ENCODE measurements at regions not wholly inside any gene's neighbourhood (a gene's known extent, or its start where the extent isn't known, plus 50 kb on each side); places are given as distances from the start of the nearest gene placed in this dataset.

DNA sequence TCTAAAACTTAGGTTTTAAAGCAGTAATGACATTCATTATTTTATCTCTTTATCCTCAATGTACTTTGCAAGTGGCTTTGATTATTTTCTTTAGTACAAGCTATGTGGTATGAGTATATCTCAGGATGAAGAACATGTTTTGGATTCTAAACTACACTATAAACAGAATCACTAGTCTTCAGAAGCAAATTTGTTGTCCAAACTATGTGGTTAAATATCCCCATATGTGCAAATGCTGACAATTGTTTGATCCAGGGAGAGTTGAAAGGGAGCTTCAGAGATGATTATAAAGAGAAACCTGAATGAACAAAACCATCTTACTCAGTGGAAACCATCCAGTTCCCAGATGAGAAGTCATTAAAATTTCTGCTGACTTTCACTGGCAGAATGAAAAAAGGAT is 179.3 kb downstream of the MDFIC start:
- no peaks in the 10 kb centered on the region for H3K9me3 ChIP-seq (replicated peaks; ENCODE audit: control insufficient read depth, insufficient read depth, low read length)
- no peaks in the 10 kb centered on the region for H3K36me3 ChIP-seq (ENCODE audit: control insufficient read depth in 2 of 2, extremely low read depth in 1 of 2, insufficient read depth in 2 of 2, low read length in 2 of 2)
- H3K4me3 ChIP-seq (replicated peaks in 1 of 3; ENCODE audit: insufficient read depth in 1 of 3, low read depth in 1 of 3, low read length in 3 of 3): no peak overlapping the region
- no peak overlapping the region for H3K4me2 ChIP-seq (ENCODE audit: insufficient read depth, low read length)
- DNase-seq (ENCODE audit: low read depth, low spot score) (no peak), FAIRE-seq (no peak)
- BruUV-seq (replicated peaks): no TSS peak
- TF ChIP-seq CTCF (IDR thresholded peaks at IDR 0.05; ENCODE audit: extremely low read depth in 1 of 2, insufficient read depth in 1 of 2, low read depth in 1 of 2, low read length in 2 of 2) (no peak), JUN (IDR thresholded peaks at IDR 0.05; ENCODE audit: borderline replicate concordance, insufficient read depth, insufficient read length, low read depth) (no peak), MYC (IDR thresholded peaks at IDR 0.05; ENCODE audit: low read depth, low read length) (no peak), EZH2 (IDR thresholded peaks at IDR 0.05; ENCODE audit: borderline replicate concordance, low read depth, low read length, severe bottlenecking) (no peak), POLR2AphosphoS5 (IDR thresholded peaks at IDR 0.05; ENCODE audit: insufficient read depth, low read depth, low read length) (no peak)
- dilution Hi-C loops (cut with MboI; ENCODE audit: extremely low pct_ligation_motif_present, low sequenced_read_pairs): no loop called here
- no peaks in the 10 kb centered on the region for H4K20me1 ChIP-seq (replicated peaks; ENCODE audit: control insufficient read depth, extremely low read depth, insufficient read depth, low read length)
- H3K9me1 ChIP-seq (replicated peaks; ENCODE audit: control insufficient read depth, extremely low read depth, insufficient read depth, low read length): no peaks in the 10 kb centered on the region
- ChIA-PET CTCF (interaction anchor here (1.6 to 4.7 kb wide), 2 partner anchors 13 to 129 kb away, joined by 3 to 46 read pairs; no protein-coding TSS in a partner anchor), POLR2A (no interaction called here)
- no peaks in the 10 kb centered on the region for H3K79me2 ChIP-seq (ENCODE audit: control insufficient read depth, insufficient read depth, low read length)
- H3K4me1 ChIP-seq (ENCODE audit: control insufficient read depth, extremely low read depth, insufficient read depth, low read length): peaks cover 25% of the 10 kb centered on the region
- intact Hi-C loops (cut with micrococcal nuclease): no loop called here
- no peak overlapping the region for H3K27ac ChIP-seq (ENCODE audit: insufficient read depth, low read depth, low read length)
- no peaks in the 10 kb centered on the region for H3K27me3 ChIP-seq (ENCODE audit: control insufficient read depth in 2 of 2, insufficient read depth in 2 of 2, low read length in 2 of 2)
- no peak overlapping the region for H3K9ac ChIP-seq (replicated peaks; ENCODE audit: extremely low read depth, insufficient read depth, low read length)
- H2AFZ ChIP-seq (ENCODE audit: low read depth, low read length): no peak overlapping the region

- H3K9me1 ChIP-seq (replicated peaks; ENCODE audit: control insufficient read depth, extremely low read depth, insufficient read depth, low read length): no peaks in the 10 kb centered on the region
- no peak for TF ChIP-seq MYC (IDR thresholded peaks at IDR 0.05; ENCODE audit: low read depth, low read length)
- TF ChIP-seq JUN (IDR thresholded peaks at IDR 0.05; ENCODE audit: borderline replicate concordance, insufficient read depth, insufficient read length, low read depth): peak; percentile 55
- TF ChIP-seq GATA2 (IDR thresholded peaks at IDR 0.05; ENCODE audit: insufficient read depth, insufficient read length, low read depth, low read length): peak; percentile 81
- no peak for TF ChIP-seq POLR2AphosphoS5 (IDR thresholded peaks at IDR 0.05; ENCODE audit: insufficient read depth, low read depth, low read length)
- peak; percentile 75 for TF ChIP-seq FOS (IDR thresholded peaks at IDR 0.05; ENCODE audit: borderline replicate concordance, insufficient read depth, low read length)
- no peak for TF ChIP-seq EZH2 (IDR thresholded peaks at IDR 0.05; ENCODE audit: borderline replicate concordance, low read depth, low read length, severe bottlenecking)
- no peak for TF ChIP-seq POLR2A (IDR thresholded peaks at IDR 0.05; ENCODE audit: low read depth, low read length)
- no peak for TF ChIP-seq MAX (IDR thresholded peaks at IDR 0.05; ENCODE audit: insufficient read depth, insufficient read length)
- no peak for TF ChIP-seq CTCF (IDR thresholded peaks at IDR 0.05; ENCODE audit: extremely low read depth in 1 of 2, insufficient read depth in 1 of 2, low read depth in 1 of 2, low read length in 2 of 2)
- no TSS peak for BruUV-seq (replicated peaks)
- no peak overlapping the region for H3K27ac ChIP-seq (ENCODE audit: insufficient read depth, low read depth, low read length)
- H3K4me1 ChIP-seq (ENCODE audit: control insufficient read depth, extremely low read depth, insufficient read depth, low read length): peaks cover 25% of the 10 kb centered on the region
- no peaks in the 10 kb centered on the region for H4K20me1 ChIP-seq (replicated peaks; ENCODE audit: control insufficient read depth, extremely low read depth, insufficient read depth, low read length)
- H3K36me3 ChIP-seq (ENCODE audit: control insufficient read depth in 2 of 2, extremely low read depth in 1 of 2, insufficient read depth in 2 of 2, low read length in 2 of 2): no peaks in the 10 kb centered on the region
- no peaks in the 10 kb centered on the region for H3K9me3 ChIP-seq (replicated peaks; ENCODE audit: control insufficient read depth, insufficient read depth, low read length)
- intact Hi-C loops (cut with micrococcal nuclease): loop anchor here (5.0 kb wide), 1 partner anchor 132 kb away; no protein-coding TSS in a partner anchor
- peak; percentile 88 for DNase-seq (ENCODE audit: low read depth, low spot score)
- H3K79me2 ChIP-seq (ENCODE audit: control insufficient read depth, insufficient read depth, low read length): no peaks in the 10 kb centered on the region
- CTCF ChIA-PET: interaction anchor here (0.8 to 4.7 kb wide), 4 partner anchors 12 to 234 kb away, joined by 3 to 46 read pairs (median 4); no protein-coding TSS in a partner anchor
- peak; percentile 64 for FAIRE-seq
- no peak overlapping the region for H3K9ac ChIP-seq (replicated peaks; ENCODE audit: extremely low read depth, insufficient read depth, low read length)
- POLR2A ChIA-PET: no interaction called here
- peak overlapping the region; percentile 1 for H3K4me2 ChIP-seq (ENCODE audit: insufficient read depth, low read length)
- dilution Hi-C loops (cut with MboI; ENCODE audit: extremely low pct_ligation_motif_present, low sequenced_read_pairs): no loop called here
- no peak overlapping the region for H2AFZ ChIP-seq (ENCODE audit: low read depth, low read length)
- no peak overlapping the region for H3K4me3 ChIP-seq (replicated peaks in 1 of 3; ENCODE audit: insufficient read depth in 1 of 3, low read depth in 1 of 3, low read length in 3 of 3)
- no peaks in the 10 kb centered on the region for H3K27me3 ChIP-seq (ENCODE audit: control insufficient read depth in 2 of 2, insufficient read depth in 2 of 2, low read length in 2 of 2)
These were observed 178.0 kb downstream of the MDFIC start for GRCh38 chr7:115099906-115100305.

Measured in endothelial cell of umbilical vein (primary cell).